Testis (tissue), 2 donors: ENCODE measurements at regions not wholly inside any gene's neighbourhood (a gene's known extent, or its start where the extent isn't known, plus 50 kb on each side); places are given as distances from the start of the nearest gene placed in this dataset.

Experiments
- DNase-seq: peaks from one replicate; pipeline ENCODE4 v3.0.0-alpha.2; 2019
- H3K27ac ChIP-seq, 2 donors: fragments of 200-600 bp; sonication (generic); one replicate each; pipeline ENCODE4 v1.5.1; 2019
- H3K27me3 ChIP-seq: fragments of 200-600 bp; sonication (generic); one replicate; pipeline ENCODE4 v1.5.1; 2019
- H3K36me3 ChIP-seq: fragments of 200-600 bp; sonication (generic); one replicate; pipeline ENCODE4 v1.5.1; 2017; ENCODE audit warnings: low read depth; ENCODE audit errors: missing control alignments
- H3K4me1 ChIP-seq: fragments of 200-600 bp; sonication (generic); one replicate; pipeline ENCODE4 v1.5.1; 2019
- H3K4me3 ChIP-seq, 2 donors: fragments of 200-600 bp; sonication (generic); one replicate each; pipeline ENCODE4 v1.5.1; 2017 to 2019
- H3K9me3 ChIP-seq: fragments of 200-600 bp; sonication (generic); one replicate; pipeline ENCODE4 v1.5.1; 2017
- POLR2A ChIP-seq: fragments of 450-650 bp; IDR thresholded peaks from one replicate; pipeline ENCODE4 v1.6.1; 2017; ENCODE audit warnings: antibody characterized with exemption, mild to moderate bottlenecking, moderate library complexity
- WGBS, 2 donors: methylation state at CpG; one replicate each; pipeline ENCODE4 v1.1.5; 2018; 5-methylcytosine and 5-hydroxymethylcytosine counted together
- intact Hi-C: fragments of 100-400 bp; cut with DNase I; formaldehyde crosslinking; loops from one replicate; pipeline ENCODE4 v1.15.1; 2023; ENCODE audit warnings: low total_unique reads
- TF ChIP-seq, protein P1 (sequence below), 3 experiments: fragments of 450-650 bp in 2 of 3; fragments of 200-600 bp in 1 of 3; sonication (generic) in 1 of 3; IDR thresholded peaks; one replicate each; pipeline ENCODE4 v1.5.1; 2016 to 2019; ENCODE audit warnings: antibody characterized with exemption in 3 of 3, mild to moderate bottlenecking in 2 of 3, moderate library complexity in 1 of 3

GRCh38 chr18:28469946-28470345 is 293.0 kb upstream of the CDH2 start:
- TF ChIP-seq, protein P1, sequence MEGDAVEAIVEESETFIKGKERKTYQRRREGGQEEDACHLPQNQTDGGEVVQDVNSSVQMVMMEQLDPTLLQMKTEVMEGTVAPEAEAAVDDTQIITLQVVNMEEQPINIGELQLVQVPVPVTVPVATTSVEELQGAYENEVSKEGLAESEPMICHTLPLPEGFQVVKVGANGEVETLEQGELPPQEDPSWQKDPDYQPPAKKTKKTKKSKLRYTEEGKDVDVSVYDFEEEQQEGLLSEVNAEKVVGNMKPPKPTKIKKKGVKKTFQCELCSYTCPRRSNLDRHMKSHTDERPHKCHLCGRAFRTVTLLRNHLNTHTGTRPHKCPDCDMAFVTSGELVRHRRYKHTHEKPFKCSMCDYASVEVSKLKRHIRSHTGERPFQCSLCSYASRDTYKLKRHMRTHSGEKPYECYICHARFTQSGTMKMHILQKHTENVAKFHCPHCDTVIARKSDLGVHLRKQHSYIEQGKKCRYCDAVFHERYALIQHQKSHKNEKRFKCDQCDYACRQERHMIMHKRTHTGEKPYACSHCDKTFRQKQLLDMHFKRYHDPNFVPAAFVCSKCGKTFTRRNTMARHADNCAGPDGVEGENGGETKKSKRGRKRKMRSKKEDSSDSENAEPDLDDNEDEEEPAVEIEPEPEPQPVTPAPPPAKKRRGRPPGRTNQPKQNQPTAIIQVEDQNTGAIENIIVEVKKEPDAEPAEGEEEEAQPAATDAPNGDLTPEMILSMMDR (IDR thresholded peaks at IDR 0.05): no peak
- TF ChIP-seq POLR2A: no peak
- DNase-seq: no peak
- H3K36me3 ChIP-seq: no peaks in the 10 kb centered on the region
- no peaks in the 10 kb centered on the region for H3K9me3 ChIP-seq
- no peaks in the 10 kb centered on the region for H3K4me1 ChIP-seq
- no peak overlapping the region for H3K4me3 ChIP-seq
- WGBS, 2 donors: 78 to 80% methylated on average over 2 of the region's 2 CpGs
- intact Hi-C loops: no loop called here
- H3K27me3 ChIP-seq: no peaks in the 10 kb centered on the region
- no peak overlapping the region for H3K27ac ChIP-seq

- no peaks in the 10 kb centered on the region for H3K27me3 ChIP-seq
- no peak overlapping the region for H3K27ac ChIP-seq
- no peaks in the 10 kb centered on the region for H3K9me3 ChIP-seq
- H3K4me1 ChIP-seq: no peaks in the 10 kb centered on the region
- no peak overlapping the region for H3K4me3 ChIP-seq
- TF ChIP-seq, protein P1 (IDR thresholded peaks at IDR 0.05): no peak
- no peak for TF ChIP-seq POLR2A
- DNase-seq: no peak
- H3K36me3 ChIP-seq: no peaks in the 10 kb centered on the region
- intact Hi-C loops: no loop called here
- 32 to 33% methylated on average over 1 of the region's 1 CpG for WGBS, 2 donors
These were observed 292.0 kb upstream of the CDH2 start for GRCh38 chr18:28468901-28469300.

- H3K4me1 ChIP-seq: no peaks in the 10 kb centered on the region
- no peak for TF ChIP-seq POLR2A
- TF ChIP-seq, protein P1 (IDR thresholded peaks at IDR 0.05): no peak
- H3K4me3 ChIP-seq: no peak overlapping the region
- H3K9me3 ChIP-seq: no peaks in the 10 kb centered on the region
- no peak for DNase-seq
- no peak overlapping the region for H3K27ac ChIP-seq
- H3K36me3 ChIP-seq: no peaks in the 10 kb centered on the region
- intact Hi-C loops: no loop called here
- no peaks in the 10 kb centered on the region for H3K27me3 ChIP-seq
- WGBS, 2 donors: 89 to 93% methylated on average over 2 of the region's 2 CpGs
These were observed 289.3 kb upstream of the CDH2 start for GRCh38 chr18:28466204-28466603.

- DNase-seq: no peak
- Histone ChIP-seq H3K27ac (no peak overlapping the region), H3K4me3 (no peak overlapping the region), H3K4me1 (no peaks in the 10 kb centered on the region), H3K36me3 (no peaks in the 10 kb centered on the region), H3K9me3 (no peaks in the 10 kb centered on the region), H3K27me3 (no peaks in the 10 kb centered on the region)
- intact Hi-C loops: no loop called here
- 95 to 97% methylated on average over 2 of the region's 2 CpGs for WGBS, 2 donors
- TF ChIP-seq, protein P1 (IDR thresholded peaks at IDR 0.05): no peak
- TF ChIP-seq POLR2A: no peak
These were observed 282.7 kb upstream of the CDH2 start for GRCh38 chr18:28459587-28459986.

GRCh38 chr18:28458751-28459150 is 281.8 kb upstream of the CDH2 start:
- Histone ChIP-seq H3K36me3 (no peaks in the 10 kb centered on the region), H3K4me3 (no peak overlapping the region), H3K27ac (no peak overlapping the region), H3K27me3 (no peaks in the 10 kb centered on the region), H3K4me1 (no peaks in the 10 kb centered on the region), H3K9me3 (no peaks in the 10 kb centered on the region)
- no peak for DNase-seq
- intact Hi-C loops: no loop called here
- 79 to 82% methylated on average over 1 of the region's 1 CpG for WGBS, 2 donors
- TF ChIP-seq, protein P1 (IDR thresholded peaks at IDR 0.05): no peak
